ENCODE measurements at regions not wholly inside any gene's neighbourhood (a gene's known extent, or its start where the extent isn't known, plus 50 kb on each side); places are given as distances from the start of the nearest gene placed in this dataset.

- H3K4me3 ChIP-seq = no peak overlapping the region
- no peak for TF ChIP-seq CTCF (IDR thresholded peaks at IDR 0.05)
- no peaks in the 10 kb centered on the region for H3K4me1 ChIP-seq (ENCODE audit: control insufficient read depth in 1 of 2, low read depth in 2 of 2)
- DNase-seq (ENCODE audit: low spot score) (no peak), ATAC-seq (ENCODE audit: insufficient number of reproducible peaks, low FRiP score, low read depth) (no peak)
- H3K36me3 ChIP-seq = no peaks in the 10 kb centered on the region
- no peaks in the 10 kb centered on the region for H3K27me3 ChIP-seq (replicated peaks; ENCODE audit: insufficient read depth)
- no peak overlapping the region for H3K27ac ChIP-seq
- no peaks in the 10 kb centered on the region for H3K9me3 ChIP-seq
These were observed 506.7 kb upstream of the CDH18 start for GRCh38 chr5:20494706-20495105.

- no peak for ATAC-seq (ENCODE audit: insufficient number of reproducible peaks, low FRiP score, low read depth)
- DNase-seq (ENCODE audit: low spot score) = no peak
- Histone ChIP-seq H3K36me3 (no peaks in the 10 kb centered on the region), H3K9me3 (no peaks in the 10 kb centered on the region), H3K4me3 (no peak overlapping the region), H3K4me1 (ENCODE audit: control insufficient read depth in 1 of 2, low read depth in 2 of 2) (no peaks in the 10 kb centered on the region), H3K27ac (no peak overlapping the region), H3K27me3 (replicated peaks; ENCODE audit: insufficient read depth) (no peaks in the 10 kb centered on the region)
- TF ChIP-seq CTCF (IDR thresholded peaks at IDR 0.05) = no peak
These were observed 498.8 kb upstream of the CDH18 start for GRCh38 chr5:20486826-20487225.

DNA sequence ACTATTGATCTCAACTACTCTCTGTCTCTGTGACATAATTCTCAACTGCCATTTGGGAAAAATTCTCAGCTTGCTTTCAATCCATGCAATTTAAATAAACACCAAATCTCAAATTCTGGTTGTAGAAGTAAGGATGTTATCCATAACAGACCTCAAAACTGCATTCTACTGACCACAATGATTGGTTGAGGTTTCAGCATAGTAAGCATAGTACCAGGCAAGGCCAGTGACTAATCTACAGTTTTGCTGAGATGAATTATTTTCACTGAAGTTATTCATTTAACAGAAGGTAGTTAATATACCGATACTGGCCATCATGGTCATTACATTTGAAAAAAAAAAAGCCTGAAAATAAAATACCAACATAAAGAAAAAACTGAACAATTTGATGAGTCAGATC, 488.0 kb upstream of the CDH18 start:
- Histone ChIP-seq H3K4me3 (no peak overlapping the region), H3K27ac (no peak overlapping the region), H3K27me3 (replicated peaks; ENCODE audit: insufficient read depth) (no peaks in the 10 kb centered on the region), H3K4me1 (ENCODE audit: control insufficient read depth in 1 of 2, low read depth in 2 of 2) (no peaks in the 10 kb centered on the region), H3K9me3 (no peaks in the 10 kb centered on the region), H3K36me3 (no peaks in the 10 kb centered on the region)
- no peak for TF ChIP-seq CTCF (IDR thresholded peaks at IDR 0.05)
- no peak for DNase-seq (ENCODE audit: low spot score)
- ATAC-seq (ENCODE audit: insufficient number of reproducible peaks, low FRiP score, low read depth) = no peak

GRCh38 chr5:20470997-20471396, 483.0 kb upstream of the CDH18 start:
- Histone ChIP-seq H3K27ac (no peak overlapping the region), H3K36me3 (no peaks in the 10 kb centered on the region), H3K27me3 (replicated peaks; ENCODE audit: insufficient read depth) (no peaks in the 10 kb centered on the region), H3K4me3 (no peak overlapping the region), H3K4me1 (ENCODE audit: control insufficient read depth in 1 of 2, low read depth in 2 of 2) (no peaks in the 10 kb centered on the region), H3K9me3 (no peaks in the 10 kb centered on the region)
- DNase-seq (ENCODE audit: low spot score) = no peak
- no peak for ATAC-seq (ENCODE audit: insufficient number of reproducible peaks, low FRiP score, low read depth)
- TF ChIP-seq CTCF (IDR thresholded peaks at IDR 0.05) = no peak

- Histone ChIP-seq H3K4me3 (no peak overlapping the region), H3K36me3 (no peaks in the 10 kb centered on the region), H3K4me1 (ENCODE audit: control insufficient read depth in 1 of 2, low read depth in 2 of 2) (no peaks in the 10 kb centered on the region), H3K9me3 (no peaks in the 10 kb centered on the region), H3K27ac (no peak overlapping the region), H3K27me3 (replicated peaks; ENCODE audit: insufficient read depth) (no peaks in the 10 kb centered on the region)
- TF ChIP-seq CTCF (IDR thresholded peaks at IDR 0.05) = no peak
- ATAC-seq (ENCODE audit: insufficient number of reproducible peaks, low FRiP score, low read depth) (no peak), DNase-seq (ENCODE audit: low spot score) (no peak)
These were observed 481.8 kb upstream of the CDH18 start for GRCh38 chr5:20469792-20470191.
